HUDEP-2 (cell line): ENCODE measurements at regions not wholly inside any gene's neighbourhood (a gene's known extent, or its start where the extent isn't known, plus 50 kb on each side); places are given as distances from the start of the nearest gene placed in this dataset.
A peak's percentile ranks its signal among the peaks of the same experiment; 100 is the strongest.

Source experiments
- DNase-seq, 76 experiments: peaks; one replicate each; lab custom pipeline; 2025; ENCODE audit not compliant: unreplicated experiment in 76 of 76; lab: John Stamatoyannopoulos, UW

DNA sequence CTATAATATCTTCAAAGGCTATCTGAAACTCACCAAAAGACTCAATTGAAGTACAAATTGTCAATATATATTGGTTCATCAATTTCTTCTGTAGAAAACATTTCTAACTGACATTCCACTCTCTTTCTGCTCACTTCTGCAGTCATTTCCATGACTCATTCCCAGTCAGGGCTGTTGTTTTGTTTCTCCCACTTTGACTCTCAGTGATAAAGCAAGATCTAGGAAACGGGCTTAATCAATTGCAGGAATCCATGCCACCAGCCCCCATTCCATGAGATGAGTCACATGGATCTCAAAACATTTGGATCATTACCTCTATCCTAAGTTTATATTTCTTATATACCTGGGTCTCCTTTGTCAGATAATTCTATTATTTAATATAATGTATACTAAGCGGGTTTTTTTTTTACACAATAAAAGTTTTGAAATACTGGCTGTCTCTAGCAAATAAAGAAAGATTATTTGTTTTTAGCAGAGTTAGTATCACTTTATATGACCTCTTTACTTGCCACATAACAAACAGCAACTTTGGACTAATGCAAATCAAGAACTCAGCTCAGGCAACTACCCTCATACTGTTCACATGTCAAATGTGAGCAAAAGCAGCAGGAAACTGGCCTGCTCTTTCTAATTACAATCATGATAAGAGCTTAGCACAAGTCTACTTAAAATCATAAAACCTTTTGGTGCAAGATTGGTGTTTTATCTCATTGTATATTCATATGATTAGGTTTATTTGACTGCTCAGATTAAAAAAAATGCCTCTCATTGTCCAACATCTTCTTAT is 251.1 kb upstream of the PIK3C3 start:
- DNase-seq, result no peak

DNA sequence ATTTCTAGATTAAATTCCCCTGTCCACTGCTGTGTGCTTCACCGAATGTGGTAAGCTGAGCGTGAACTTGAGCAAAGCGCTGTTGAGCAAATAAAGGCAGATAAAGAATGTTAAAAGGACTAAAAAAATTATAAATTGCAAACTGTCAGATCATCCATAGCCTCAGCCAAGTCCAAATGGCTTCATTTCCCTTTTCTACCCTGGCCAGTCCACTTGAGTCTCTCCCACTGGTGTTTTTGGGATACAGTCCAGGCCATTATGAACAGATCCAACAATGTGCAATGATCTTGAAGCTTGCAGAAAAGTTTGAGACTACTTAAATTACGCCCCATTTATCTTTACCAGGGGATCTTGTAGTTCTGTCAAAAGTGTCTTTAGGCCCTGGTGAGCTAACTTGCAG is 254.6 kb upstream of the PIK3C3 start:
- no peak for DNase-seq

DNA sequence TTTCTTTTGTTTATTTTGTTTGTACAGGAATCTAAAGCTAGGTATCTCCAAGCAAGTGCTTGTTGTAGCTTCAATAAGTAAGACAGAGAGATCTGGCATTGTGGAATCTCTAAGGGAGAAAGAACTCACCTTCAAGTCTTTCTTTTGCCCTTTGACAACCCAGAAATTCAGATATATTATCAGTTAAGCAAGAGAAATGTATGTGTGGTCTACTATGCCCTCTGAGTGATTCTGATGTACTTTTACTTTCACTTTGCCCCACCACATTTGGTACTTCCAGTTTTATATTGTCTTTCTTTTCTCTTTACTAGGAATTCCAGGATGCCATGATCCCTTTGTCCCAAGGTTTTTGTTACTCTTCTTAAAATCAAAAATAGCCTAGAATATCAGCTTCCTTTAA is 259.6 kb upstream of the PIK3C3 start:
- no peak for DNase-seq

DNA sequence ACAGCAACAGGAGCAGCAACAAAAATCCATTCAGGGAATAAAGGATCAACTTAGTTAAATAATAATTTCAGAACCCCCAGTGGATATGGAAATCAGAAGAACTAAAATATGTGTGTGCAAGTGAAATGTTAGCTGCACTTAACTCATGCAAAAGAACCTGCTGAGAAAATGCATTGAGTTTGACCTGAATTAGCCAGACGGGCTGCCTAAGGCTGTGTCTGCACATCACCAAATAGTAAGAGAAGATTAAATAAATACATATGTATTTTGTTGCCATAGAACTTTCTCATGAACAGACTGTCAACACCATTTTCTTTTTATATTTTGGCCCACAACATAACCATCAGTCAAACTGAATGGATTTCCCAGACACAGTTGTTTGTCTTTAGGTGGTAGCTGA is 262.0 kb upstream of the PIK3C3 start:
- DNase-seq, result no peak

DNA sequence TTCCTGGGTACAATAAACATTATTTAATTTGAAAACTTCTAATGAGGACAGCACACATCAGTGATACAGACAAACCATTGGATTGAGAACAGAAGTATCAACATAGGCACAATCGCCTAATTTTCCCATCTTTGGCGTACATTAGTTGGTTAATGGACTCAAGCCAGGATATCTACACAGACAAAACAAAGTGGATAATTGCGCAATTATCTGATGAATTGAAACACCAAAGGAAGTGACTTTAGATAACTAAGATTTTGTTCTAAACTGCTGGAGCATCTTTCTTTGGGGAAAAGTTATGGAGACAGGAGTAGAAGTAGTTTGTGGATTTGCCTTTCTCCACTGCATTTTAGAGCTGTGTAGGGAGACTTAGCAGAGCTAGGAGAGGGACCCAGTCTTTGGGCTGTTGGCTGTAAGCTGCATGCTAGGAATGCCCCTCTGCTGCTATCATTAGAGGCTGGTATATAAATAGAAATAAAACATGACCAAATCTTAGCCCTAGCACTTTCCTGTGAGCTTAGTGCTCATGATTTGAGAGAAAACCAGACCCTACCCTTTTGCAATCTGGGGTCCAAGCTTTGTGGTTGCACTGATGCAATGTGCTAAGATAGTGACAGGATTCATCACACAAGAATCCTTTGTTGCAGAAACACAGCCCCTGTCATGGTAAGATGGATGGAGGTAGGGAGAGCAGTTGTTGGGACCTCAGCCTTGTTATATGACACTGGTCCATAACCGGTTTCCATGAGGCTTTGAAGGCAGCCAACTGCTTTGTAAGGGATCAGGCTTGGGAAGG is 264.5 kb upstream of the PIK3C3 start:
- no peak for DNase-seq

DNA sequence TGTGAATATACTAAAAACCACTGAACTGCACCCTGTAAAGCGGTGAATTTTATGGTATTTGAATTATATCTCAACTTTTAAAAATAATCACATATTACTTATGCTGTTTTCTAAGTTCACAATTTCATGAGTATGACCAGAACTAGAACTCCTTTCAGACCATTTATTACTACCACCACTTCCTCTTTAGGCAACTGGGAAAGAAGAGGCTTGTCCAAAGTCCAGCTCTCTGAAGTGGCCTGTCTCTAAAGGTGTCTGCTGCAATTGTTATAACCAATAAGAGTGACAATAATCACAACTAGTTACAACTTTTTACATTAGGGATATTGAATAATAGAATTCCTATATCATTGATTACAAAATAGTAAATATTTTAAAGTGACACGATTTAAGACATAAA is 267.9 kb upstream of the PIK3C3 start:
- DNase-seq, result no peak

DNA sequence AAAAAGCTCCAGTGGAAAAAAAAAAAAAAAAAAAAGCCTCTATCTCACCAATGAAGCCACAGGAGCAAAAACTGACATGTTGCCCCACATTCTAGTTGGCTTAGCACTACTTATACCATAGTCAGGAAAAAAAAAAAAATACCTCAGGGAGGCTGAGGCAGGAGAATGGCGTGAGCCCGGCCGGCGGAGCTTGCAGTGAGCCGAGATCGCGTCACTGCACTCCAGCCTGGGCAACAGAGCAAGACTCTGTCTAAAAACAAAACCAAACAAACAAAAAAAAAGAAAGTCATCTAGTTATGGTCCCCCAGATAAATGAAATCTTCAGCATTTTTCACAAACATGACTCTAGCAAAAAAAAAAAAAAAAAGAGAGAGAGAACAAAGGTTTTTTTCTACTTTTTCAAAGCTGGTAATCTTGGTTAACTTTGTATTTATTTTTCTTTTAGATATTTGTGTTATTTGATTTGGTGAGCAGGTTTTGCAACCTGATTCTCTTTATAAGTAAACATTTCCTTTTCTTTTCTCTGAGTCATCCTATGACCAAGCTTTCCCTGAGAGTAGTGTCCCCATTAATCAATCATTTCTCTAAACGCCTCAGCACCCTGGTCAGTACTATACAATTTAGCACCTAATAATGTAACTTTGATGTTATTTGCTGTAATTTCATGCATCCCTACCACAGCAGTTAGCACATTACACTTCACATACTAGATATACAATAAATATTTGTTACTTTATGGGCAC is 273.7 kb upstream of the PIK3C3 start:
- no peak for DNase-seq

DNA sequence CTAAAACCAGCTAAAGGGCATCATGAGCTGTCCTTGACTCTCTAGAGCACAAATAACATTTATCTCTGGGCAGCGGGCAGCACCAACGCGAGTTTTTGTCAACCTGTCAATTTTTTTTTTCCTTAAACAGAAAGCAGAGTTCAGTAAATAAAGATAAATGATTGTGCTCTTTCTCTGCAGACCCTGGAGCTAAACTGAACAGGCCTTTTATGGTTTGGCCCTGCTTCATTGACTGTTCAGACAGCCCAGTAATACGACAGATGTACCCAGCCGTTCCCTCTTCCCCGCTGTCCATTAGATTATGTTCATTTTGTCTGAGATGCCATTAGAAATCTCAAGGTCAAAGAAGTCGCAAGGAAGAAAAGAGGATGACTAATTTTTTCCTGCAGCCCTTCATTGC is 280.5 kb upstream of the PIK3C3 start:
- no peak for DNase-seq

DNA sequence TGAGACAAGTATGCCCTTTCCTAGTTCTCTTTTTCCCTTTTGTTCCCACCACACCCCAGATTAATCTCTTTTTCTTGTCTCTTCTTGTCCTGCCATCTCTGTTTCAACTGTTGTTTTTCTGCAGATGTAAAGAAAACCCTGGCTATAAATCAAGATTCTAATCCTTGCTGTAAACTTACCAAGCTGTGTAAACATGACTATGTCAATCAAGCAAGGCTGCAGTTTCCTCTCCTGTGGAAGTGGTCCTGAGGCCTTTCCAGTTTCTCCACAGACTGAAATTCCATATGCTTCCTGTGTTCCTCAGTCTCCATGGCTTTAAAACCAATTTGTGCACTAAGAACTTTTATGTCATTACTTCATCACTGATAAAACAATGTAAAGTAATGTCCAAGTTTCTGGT is 288.8 kb upstream of the PIK3C3 start:
- DNase-seq, result no peak

DNA sequence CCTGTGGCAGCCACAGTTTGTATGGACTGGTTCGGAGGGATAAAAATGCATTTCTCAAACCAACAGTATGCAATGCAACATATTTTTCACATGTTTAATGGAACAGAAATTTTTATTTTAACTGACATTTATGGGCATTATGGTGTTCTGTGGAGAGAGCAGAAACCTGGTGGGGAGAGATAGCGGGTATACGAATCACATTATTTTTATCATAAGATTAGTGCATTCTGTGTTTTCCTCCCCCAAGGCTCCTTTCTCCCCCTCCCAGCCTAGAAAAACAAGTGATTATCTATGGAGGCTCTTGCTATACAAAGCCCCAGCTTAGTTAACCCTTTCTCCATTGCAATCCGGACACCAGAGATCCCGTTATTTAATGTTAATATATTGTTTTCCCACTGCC is 289.8 kb upstream of the PIK3C3 start:
- DNase-seq, result no peak

DNA sequence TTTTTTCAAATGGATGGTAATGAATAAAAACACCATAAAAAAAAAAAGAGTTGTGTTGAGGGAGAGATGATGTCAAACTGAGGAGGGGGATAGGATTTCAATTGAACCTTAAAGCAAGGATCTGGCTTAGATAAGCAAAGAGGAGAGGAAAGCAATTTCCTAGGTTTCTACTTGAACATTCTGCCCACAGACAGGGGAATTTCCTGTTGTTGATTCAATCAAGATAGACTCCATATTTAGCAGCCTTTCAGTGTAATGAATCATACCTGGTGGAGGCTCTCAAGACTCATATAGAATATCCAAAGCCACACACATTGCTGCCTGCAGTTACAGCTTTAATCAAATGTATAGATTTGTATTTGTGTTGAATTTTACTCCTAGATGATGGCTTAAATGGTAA is 294.4 kb upstream of the PIK3C3 start:
- no peak for DNase-seq

DNA sequence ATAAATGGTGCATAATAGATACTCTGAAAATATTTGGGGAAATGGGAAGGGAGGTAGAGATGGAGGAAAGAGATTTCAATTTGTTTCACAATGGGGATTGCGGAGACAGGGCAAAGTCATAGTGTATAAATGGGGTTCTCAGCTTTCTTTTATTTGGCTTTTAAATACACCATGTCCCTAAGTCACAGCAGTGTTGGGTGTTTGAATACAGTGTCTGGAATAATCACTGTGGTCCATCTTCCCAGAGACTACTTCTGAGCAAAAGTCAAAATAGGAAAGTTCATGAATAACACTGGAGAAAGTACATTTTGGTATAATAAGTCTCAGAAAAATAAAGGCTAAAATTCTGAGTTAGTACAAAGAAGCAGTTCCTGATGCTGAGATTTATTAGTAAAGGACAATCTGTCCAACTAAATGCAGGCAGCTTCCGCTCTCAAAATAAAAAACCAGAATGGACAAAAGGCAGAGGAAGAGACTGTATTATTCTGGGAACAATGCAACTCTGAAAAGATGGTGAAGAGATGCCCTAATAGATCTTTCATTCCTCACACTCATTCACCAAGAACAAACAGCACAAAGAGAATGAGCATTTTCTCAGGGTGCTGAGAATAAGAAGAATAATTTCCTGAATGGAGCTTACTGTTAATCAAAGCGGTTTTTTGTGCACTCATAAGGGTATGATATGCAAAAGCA is 295.4 kb upstream of the PIK3C3 start:
- no peak for DNase-seq

DNA sequence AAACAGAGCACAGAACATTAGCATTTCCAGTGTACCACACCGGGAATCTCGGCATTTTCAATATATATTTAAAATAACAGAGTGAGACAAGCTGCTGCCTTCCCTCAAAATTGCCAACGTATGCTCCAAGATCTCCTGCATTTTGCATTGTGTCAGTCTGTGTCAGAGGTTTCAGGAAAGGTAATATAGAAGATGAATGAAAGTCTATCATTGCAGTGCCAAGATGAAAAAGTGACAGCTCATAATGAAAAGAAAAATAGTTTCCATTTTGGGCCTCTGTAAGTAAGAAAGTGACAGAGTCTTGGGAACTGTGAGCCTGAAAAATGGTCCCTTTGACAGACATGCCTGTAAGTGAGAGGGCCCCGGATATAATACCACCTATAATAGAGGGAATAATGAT is 297.8 kb upstream of the PIK3C3 start:
- DNase-seq, result no peak

DNA sequence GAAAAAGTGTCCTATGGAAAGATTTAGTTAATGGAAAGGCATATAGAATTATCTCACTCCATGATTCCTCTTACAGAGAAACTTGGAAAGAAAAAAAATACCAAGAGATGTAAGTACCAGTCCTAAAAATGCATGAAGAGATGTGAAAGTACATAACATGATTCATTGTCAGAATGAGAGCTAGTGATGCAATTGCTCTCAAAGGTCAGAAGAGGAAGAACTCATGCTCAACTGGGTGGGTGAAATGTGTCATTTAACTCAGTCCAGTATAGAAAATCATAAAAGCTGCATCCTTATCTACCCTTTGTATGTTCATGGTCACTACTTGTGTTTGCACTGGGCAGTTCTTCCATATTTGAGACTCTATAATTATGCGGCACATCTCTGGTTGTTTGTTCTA is 300.0 kb upstream of the PIK3C3 start:
- no peak for DNase-seq

DNA sequence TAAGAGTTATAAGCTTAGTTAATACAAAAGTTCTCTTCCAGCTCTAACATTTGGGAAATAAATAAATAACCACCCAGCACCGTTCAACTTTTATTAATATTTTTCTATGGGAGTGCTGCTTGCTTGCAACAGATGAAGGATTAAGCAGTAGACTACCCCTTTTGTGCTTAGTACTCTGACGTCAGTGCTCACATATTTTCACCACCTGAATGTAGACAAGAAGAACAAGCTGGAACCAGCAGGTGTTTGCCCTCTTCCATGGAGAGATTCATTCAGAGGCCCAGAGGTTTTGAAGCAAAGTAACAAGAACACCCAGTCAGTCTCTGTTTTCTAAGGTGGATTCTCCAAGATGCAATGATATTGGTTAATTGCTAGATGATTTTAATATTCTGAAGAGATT is 307.1 kb upstream of the PIK3C3 start:
- DNase-seq, result no peak

DNA sequence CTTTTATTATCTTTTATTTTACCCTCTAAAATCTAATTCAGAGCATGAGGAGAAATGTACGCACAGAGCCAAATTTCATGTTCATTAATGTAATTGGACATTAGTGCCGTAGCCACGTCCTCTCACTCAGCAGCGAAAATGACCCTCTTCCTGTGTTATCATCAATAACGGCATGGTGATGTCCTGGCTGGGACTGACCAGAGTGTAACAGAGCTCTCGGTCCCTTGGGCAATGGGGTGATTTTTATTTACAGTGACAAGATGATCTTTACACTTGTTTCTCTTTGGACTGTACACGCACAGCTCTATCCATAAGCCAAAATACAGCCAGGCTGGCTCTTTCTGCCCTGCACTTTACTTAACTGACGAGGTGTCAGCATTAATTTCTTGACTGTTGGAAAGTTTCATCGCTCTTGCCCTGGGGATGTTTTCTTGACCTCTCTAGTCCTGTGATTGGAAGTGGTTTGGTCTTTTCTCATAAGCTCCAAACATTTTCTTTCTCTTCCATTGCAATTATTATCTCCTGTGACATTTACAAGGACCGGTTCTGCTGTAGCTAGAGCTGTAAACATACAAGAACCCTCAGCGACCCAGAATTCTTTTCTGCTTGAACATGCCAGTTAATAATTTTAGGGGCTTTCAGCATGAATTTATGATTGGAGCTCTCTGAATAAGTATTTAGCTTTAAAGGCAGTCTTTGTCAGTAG is 308.0 kb upstream of the PIK3C3 start:
- no peak for DNase-seq

DNA sequence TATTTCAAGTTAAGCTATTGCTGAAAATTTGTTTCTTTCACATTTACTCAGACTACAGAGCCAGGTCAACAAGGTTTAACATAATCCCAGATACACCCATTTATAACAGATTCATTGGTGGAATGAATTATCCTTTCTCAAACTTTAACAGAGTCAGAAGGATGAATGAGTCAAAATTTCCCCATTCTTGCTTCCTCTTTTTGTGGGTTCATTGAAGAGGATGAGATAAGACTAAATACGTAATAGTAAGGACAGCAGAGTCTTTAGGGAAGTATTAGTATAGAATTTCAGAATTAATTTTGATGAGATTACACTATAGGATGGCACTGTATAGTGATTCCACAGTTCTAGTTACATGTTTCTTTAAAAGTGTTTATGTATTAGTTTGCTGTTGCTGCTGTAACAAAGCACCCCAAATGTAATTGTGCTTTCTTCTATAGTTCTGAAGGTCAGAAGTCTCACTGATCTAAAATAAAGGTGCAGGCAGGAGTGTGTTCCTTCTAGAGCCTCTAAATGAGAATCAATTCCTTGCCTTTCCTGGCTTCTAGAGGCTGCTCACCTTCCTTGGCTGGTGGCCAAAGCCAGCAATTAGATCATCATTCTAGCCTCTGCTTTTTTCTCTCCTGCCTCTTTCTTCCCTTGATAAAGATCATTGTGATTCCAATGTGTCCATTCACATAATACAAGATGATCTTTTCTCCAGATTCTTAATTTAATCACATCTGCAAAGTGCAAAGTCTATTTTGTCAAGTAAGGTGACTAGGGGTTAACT is 309.3 kb upstream of the PIK3C3 start:
- peak in 2 of 76 experiments; percentile 6 to 19 for DNase-seq

DNA sequence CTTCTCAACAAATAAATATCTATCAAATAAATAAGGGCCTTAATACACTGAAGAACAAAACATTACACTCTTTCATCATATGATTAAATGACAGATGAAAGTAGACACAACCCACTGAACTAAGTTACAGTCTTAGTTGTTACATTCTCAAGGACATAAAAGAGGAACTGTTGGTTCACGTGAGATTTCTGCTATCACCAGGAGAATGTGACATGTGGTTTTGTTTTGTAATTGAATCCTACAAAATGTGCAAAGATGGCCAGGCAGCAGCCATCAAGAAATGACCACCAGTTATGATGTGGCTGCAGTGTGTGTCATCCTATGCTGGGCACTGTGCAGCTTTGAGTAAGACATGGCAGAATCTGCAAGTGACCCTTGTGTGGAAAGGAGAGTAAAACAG is 310.6 kb upstream of the PIK3C3 start:
- DNase-seq, result no peak

DNA sequence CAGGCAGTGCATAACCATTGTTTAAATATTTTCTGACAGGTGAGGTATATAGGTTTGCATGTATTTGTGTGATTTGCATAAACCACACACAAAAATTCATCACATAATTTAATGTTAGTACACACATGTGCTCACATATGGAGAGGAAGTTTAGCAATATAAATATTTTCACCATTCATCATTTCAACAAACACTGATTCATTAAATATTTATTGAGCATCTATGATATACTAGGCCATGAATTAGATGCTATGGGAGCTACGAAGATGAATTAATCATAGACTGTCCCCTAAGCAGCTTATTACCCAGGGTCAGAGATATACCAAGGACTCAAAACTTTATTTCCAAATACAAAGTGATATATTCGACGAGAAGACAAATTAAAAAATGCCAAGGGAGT is 311.6 kb upstream of the PIK3C3 start:
- no peak for DNase-seq

DNA sequence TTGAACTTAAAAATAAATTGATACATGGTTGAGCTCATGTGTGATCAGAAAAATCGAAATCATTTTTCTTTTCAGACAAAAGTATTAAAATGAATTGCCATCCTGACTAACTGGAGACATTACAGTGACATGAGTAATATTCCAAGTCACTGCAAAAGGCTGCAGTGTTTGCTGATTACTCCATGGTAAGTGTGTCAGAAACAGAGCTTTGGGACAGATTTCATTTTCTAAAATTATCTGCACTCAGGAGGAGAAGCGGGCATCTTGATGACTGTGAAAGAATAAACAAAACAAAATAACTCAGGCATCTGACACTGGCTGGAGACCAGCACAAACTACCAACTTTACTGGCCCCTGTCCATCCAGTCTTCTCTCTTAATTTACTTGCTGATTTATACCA is 312.3 kb upstream of the PIK3C3 start:
- no peak for DNase-seq
